ENCODE measurements at regions not wholly inside any gene's neighbourhood (a gene's known extent, or its start where the extent isn't known, plus 50 kb on each side); places are given as distances from the start of the nearest gene placed in this dataset.

DNA sequence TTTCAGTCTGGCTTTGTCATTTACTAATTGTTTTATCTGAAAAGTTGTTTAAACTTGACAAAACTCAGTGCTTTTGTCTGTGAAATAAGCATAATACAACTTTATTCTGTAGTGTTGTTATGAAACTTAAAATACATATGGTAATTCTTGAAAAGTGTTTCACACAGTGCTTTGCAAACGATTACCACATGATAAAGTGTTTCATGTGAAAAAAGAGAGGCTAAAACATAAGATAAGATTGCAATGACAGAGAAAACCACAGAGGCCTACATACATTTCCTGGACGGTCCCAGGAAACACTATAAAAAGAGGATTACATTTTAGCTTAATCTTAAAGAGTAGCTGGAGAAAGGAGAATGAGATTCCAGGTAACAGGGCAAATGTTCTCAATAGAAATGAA is 1934.6 kb upstream of the LRRTM1 start:
- TF ChIP-seq, protein P1, sequence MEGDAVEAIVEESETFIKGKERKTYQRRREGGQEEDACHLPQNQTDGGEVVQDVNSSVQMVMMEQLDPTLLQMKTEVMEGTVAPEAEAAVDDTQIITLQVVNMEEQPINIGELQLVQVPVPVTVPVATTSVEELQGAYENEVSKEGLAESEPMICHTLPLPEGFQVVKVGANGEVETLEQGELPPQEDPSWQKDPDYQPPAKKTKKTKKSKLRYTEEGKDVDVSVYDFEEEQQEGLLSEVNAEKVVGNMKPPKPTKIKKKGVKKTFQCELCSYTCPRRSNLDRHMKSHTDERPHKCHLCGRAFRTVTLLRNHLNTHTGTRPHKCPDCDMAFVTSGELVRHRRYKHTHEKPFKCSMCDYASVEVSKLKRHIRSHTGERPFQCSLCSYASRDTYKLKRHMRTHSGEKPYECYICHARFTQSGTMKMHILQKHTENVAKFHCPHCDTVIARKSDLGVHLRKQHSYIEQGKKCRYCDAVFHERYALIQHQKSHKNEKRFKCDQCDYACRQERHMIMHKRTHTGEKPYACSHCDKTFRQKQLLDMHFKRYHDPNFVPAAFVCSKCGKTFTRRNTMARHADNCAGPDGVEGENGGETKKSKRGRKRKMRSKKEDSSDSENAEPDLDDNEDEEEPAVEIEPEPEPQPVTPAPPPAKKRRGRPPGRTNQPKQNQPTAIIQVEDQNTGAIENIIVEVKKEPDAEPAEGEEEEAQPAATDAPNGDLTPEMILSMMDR (IDR thresholded peaks at IDR 0.05; ENCODE audit: control extremely low read depth, extremely low read depth, low read depth, missing control alignments), result no peak
- no peak for DNase-seq (ENCODE audit: extremely low spot score)
- CTCF ChIA-PET, result no interaction called here
- POLR2A ChIA-PET, result no interaction called here

DNA sequence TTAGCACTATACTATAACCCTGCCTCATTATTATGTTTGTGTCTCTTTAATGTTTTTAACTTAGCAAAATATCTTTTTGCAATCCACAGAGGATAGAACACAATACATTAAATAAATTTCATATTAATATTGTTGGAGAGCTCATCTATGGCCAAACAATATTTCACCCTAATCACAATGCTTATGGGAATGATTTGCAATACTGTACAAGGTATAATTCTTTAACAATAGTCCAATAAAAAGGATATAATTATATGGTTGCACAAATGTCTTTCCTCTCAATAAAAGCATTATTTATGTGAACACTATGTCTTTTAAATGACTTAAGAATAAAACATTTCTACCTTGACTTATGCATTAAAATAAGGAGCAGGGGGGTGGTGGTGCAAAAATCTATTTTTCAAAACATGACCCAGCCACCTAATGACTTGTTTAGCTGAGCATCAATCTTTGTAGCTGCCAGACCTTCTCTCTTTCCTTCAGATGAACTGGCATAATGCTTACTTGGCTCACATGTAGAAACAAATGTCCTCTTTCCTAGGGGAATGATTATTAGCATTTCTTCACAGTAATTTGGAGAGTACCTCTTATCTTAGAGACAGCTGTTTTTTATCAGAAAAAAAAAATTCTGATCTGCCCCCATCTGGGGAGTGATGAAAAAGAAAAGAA is 1933.6 kb upstream of the LRRTM1 start:
- DNase-seq (ENCODE audit: extremely low spot score), result no peak
- ChIA-PET CTCF (interaction anchor here (1.0 kb wide), 1 partner anchor 51 kb away, joined by 3 read pairs; no protein-coding TSS in a partner anchor), POLR2A (no interaction called here)
- TF ChIP-seq, protein P1 (IDR thresholded peaks at IDR 0.05; ENCODE audit: control extremely low read depth, extremely low read depth, low read depth, missing control alignments), result no peak

DNA sequence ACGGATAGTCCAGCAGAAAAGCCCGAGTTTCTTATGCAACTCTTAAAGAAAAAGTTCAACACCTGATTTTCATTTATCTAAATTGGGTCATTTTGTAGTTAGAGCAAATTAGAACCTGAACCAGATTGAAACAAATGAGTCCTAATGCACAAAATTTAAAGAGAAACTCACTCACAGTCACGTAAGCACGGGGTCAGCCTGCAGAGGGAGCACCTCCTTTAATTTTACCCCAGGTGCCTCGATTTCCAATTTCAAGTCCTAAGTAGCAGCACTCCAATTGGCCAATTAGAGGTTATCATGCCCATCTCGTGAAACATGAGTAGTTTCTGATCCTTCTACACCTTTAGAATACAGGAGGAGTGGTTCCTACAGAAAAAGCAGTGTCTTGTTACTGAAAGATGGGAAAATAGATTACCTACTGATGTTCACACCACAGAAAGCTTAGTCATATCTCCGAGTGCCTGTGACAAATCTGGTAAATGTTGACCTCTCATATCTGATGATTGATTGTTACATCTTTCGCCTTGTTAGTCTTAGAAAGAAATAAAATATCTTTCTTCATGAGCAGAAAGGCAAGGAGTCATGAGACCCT is 1929.8 kb upstream of the LRRTM1 start:
- ChIA-PET POLR2A (no interaction called here), CTCF (no interaction called here)
- no peak for DNase-seq (ENCODE audit: extremely low spot score)
- TF ChIP-seq, protein P1 (IDR thresholded peaks at IDR 0.05; ENCODE audit: control extremely low read depth, extremely low read depth, low read depth, missing control alignments), result no peak

DNA sequence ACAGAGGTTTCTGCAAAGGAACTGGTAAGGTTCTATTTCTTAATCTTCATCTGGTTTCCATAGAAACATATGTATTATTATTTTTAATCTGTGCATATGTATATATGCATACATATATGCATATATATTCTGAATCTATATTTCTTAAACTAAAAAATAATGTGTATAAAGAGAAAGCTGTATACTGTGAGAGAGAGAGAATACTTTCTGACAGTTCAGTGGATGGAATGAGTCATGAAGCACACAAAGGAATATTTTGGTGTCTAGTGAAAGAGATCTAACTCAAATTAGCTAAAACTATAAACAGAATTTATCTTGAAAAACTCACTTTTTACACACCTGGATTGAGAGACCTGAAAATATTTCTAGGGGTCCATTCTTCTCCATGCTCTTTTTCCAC is 1929.3 kb upstream of the LRRTM1 start:
- ChIA-PET POLR2A (no interaction called here), CTCF (no interaction called here)
- TF ChIP-seq, protein P1 (IDR thresholded peaks at IDR 0.05; ENCODE audit: control extremely low read depth, extremely low read depth, low read depth, missing control alignments), result no peak
- no peak for DNase-seq (ENCODE audit: extremely low spot score)

DNA sequence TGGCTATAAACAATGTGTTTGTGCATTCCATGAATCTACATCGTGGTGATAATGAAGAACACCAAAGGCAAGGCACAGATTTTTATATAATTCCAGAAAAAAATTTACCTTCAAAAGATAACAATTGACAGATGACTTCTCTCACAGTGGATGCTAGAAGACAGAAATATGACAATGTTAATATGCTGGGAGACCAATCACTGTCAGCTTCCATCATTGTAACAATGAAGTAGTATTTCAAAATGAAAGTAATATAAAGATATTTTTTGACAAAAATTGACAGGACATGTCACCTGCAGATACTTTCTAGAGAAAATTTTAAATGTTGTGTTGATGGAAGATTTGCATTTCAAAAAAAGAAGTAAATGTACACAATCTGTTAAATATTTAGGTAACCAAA is 1925.9 kb upstream of the LRRTM1 start:
- POLR2A ChIA-PET, result no interaction called here

DNA sequence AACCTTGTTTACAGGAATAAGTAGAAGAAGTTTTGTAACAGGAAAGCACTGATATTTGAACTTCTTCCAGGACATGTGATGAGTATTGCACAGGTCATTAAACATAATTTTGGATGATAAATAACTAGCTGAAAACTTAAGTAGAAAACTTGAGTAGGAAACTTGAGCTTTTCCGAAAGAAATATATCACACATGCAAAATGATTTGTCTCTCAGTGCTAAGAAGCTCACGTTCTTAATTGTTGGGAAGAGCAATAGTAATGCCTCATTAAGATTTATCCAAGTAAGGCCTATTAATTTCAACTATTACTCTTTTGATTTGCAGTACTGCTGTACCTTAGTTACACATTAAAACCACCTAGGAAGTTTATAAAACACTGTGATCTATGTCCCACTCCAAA is 1921.9 kb upstream of the LRRTM1 start:
- ChIA-PET POLR2A (no interaction called here), CTCF (interaction anchor here (1.2 kb wide), 1 partner anchor 11 kb away, joined by 3 read pairs; no protein-coding TSS in a partner anchor)
- no peak for DNase-seq (ENCODE audit: extremely low spot score)
- TF ChIP-seq, protein P1 (IDR thresholded peaks at IDR 0.05; ENCODE audit: control extremely low read depth, extremely low read depth, low read depth, missing control alignments), result no peak

More for the DNA sequence above, 1925.9 kb upstream of the LRRTM1 start:
- CTCF ChIA-PET, result interaction anchor here (1.5 kb wide), 1 partner anchor 31 kb away, joined by 3 read pairs; no protein-coding TSS in a partner anchor
- TF ChIP-seq, protein P1 (IDR thresholded peaks at IDR 0.05; ENCODE audit: control extremely low read depth, extremely low read depth, low read depth, missing control alignments), result no peak
- DNase-seq (ENCODE audit: extremely low spot score), result no peak
